ENCODE measurements at regions not wholly inside any gene's neighbourhood (a gene's known extent, or its start where the extent isn't known, plus 50 kb on each side); places are given as distances from the start of the nearest gene placed in this dataset.

- TF ChIP-seq CTCF (conservative IDR thresholded peaks at IDR 0.05 in 1 of 2, IDR thresholded peaks at IDR 0.05 in 1 of 2; ENCODE audit: low read depth in 1 of 2, low read length in 2 of 2): no peak
- no peak for TF ChIP-seq EZH2 (IDR thresholded peaks at IDR 0.05; ENCODE audit: low read length, missing control alignments)
Measured at GRCh38 chr11:92766698-92767097, 202.8 kb upstream of the MTNR1B start.
